Ammon's horn (tissue), 1 donor: ENCODE measurements at regions not wholly inside any gene's neighbourhood (a gene's known extent, or its start where the extent isn't known, plus 50 kb on each side); places are given as distances from the start of the nearest gene placed in this dataset.
"Not testable (repeated sequence)": the region's sequence is repeated elsewhere in the genome, so short reads cannot be mapped to it uniquely, and the experiment has no call there.

Experiments
- DNase-seq: peaks from one replicate; pipeline ENCODE4 v3.0.0-alpha.2; 2016; ENCODE audit warnings: low spot score

- no peak for DNase-seq
Measured at GRCh38 chr17:77526259-77526711, 385.5 kb downstream of the SEC14L1 start.

GRCh38 chr17:77526728-77527350 lies 386.1 kb downstream of the SEC14L1 start:
- peak; percentile 54 for DNase-seq

DNA sequence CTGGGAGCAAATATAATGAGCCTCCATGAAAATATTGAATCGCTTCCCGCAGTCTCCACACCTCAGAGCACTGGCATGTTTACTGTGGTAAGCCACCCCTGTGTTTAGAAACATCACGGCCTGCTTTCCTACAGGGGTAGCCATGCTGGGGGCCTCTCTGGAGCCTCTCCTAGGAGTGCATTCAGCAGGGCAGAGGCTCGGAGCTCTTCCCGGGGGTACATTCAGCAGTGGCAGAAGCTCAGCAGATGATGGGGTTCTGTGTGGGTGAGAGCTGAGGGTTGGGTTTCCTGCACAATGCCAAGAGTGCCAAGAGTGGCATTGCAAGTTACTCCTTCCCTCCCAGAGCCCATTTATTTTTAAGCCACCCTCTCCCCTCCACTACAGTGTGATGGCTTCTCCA lies 386.6 kb downstream of the SEC14L1 start:
- DNase-seq = peak; percentile 59

DNA sequence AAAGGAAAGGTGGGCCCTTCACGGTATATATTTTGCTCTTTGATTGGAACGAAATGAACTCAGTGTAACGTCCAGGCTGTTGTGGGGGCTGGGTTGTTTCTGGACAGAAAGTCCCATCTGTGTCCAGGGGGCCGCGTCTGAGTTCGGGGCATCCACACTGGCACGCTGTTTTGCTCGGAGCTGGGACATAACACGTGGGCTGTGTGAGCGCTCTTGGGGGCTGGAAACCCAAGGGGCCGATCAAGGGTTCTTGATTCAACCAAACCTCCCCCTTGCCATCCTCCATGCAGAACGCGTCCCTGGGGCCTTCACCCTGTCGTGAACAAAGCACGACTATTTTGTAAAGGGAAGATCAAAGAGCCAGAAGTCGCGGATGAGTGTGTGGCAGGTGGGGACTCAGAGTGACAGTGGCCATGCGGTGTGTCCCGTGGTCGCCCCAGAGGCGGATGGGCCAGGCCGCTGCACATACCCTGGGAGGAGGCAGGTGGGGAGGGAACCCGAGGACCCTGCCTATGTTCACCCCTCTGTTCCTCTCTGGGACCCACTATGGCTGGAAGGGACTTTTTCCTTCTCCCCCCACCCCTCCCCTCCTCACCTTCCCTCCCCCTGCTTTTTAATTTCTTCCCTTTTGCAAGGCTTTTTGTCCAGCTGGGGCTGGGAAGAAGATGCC lies 387.2 kb downstream of the SEC14L1 start:
- no peak for DNase-seq

DNA sequence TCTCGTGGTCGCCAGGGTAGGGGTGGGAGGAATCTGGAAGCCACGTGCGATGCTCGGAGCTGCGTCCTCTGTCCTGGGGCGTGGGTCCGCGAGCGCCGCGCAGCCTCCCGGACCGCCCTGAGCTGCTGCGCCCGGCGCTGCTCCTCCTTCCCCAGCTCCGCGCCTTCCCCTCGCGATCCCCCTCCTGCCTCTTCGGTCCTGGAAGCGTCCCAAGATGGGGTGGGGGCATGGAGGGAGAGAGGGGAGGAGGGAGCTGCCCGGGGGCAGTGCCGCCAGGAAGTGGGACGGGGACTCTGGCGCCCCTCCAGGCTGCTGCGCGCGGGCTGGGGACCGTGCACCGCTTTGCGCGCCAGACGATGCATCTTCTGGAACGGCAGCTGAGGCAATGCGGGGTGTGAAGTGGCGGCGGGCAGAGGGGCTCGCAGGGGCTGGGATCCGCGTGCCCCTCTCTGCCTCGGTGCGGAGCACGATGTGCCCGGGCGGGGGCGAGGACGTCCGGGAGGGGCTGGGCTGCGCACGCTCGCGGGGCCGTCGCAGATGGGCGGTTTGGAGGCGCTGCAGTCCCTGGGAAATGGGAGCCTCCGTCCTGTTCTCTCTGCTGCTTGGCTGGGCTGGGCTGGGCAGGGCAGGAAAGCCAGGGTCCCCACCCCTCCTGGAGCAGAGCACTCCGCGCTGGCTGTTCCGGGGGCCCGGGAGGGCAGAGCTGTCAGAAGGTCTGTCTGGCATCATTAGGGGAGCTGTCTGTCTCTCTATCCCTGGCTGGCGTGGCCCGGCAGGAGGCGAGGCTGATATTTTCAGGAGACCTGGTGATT lies 388.0 kb downstream of the SEC14L1 start:
- DNase-seq = peak; percentile 46

DNA sequence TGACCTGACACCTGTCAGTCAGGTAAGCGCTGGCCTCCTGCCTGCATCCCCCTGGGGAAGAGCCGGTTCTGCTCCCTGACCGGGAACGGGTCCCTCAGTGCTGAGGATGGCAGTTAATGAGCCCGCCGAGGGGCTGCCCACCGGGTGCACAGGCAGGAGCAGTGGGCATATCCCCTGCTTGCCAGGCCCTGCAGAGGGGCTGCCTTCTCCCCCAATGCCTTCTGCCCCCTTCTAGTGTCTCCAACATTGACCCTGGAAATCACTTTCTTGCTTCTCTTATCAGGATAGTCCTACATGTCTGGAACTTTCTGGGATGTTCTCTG lies 388.5 kb downstream of the SEC14L1 start:
- DNase-seq = no peak

DNA sequence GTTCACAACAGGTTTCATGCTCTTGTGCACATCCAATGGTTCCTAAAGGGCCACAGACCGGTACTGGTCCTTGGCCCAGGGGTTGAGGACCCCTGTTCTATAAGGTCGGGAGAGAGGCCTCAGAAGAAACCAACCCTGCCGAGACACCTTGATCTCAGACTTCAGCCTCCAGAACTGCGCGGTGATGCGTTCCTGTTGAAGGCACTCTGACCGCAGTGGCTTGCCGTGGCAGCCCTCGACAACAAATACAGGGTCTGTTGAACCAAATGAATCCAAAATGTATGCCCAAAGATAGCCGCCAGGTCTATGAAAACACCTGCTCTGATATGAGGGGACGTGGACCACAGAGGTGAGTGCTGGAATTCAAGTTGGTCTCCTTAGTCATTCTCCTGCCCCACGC lies 389.8 kb downstream of the SEC14L1 start:
- no peak for DNase-seq

GRCh38 chr17:77531002-77531401 lies 390.2 kb downstream of the SEC14L1 start:
- no peak for DNase-seq

- no peak for DNase-seq
Measured at GRCh38 chr17:77531641-77532040, 390.9 kb downstream of the SEC14L1 start.

- DNase-seq = not testable (repeated sequence)
Measured at GRCh38 chr17:77533697-77534096, 392.9 kb downstream of the SEC14L1 start.

- no peak for DNase-seq
Measured at GRCh38 chr17:77534137-77534536, 393.4 kb downstream of the SEC14L1 start.

DNA sequence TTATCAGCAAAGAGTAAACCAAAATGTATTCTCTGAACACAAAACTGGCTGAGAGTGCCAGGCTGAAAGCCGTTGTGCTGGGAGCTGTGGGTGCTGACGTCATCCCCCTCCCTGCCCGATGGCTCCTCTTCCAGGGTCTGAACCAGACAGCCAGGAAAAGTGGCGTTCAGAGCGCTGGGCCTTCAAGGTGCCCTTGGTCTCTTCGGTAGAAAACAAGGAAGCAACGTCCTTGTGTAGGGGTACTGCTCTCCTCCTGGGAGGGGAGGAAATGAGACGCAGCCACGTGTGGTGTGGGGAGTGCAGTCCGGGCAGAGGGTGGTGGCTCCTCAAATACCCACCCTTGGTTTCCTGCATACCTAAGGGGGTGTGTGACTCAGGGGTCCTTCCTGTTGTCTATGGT lies 394.7 kb downstream of the SEC14L1 start:
- DNase-seq = no peak

DNA sequence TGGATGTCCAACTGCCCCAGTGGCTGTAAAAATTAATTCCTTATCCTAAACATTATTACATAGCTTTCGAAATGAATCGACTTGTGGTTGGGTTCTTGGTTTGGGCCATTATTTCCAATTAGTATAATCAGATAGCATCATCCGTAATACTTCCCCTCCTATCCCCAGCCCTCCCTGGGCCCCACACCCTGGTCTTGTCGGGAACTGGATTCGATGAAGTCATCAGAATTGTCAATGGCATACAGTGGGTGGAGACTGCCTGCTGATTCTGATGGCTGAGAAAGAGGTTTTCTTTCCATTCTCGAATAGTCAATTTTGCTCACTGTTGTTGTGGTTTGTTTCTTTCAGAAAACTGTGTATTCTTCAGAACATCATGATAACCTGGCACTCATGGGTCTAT lies 395.1 kb downstream of the SEC14L1 start:
- DNase-seq = no peak

GRCh38 chr17:77537566-77537965 lies 396.8 kb downstream of the SEC14L1 start:
- DNase-seq = no peak

DNA sequence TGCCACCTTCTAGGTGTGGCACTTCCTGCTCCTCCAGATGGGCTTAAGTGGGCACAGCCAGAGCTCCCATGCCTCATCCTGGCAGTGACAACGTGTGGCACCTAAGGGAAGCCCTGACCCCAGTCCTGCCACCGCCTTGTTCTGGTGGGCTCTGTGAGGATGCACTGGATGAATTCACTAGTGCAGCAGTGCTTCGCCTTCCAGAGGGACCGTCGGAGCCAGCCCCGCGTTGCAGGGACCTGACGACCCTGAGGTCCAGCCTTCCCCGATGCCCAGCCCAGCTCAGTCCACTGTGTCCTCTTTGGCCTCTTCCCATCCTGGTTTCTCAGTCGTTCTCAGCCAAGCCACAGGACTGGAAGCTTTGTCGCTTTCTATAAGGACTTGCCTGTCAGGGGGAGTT lies 399.8 kb downstream of the SEC14L1 start:
- DNase-seq = no peak

- no peak for DNase-seq
Measured at GRCh38 chr17:77540975-77541374, 400.2 kb downstream of the SEC14L1 start.

- no peak for DNase-seq
Measured at GRCh38 chr17:77542011-77542410, 401.2 kb downstream of the SEC14L1 start.

DNA sequence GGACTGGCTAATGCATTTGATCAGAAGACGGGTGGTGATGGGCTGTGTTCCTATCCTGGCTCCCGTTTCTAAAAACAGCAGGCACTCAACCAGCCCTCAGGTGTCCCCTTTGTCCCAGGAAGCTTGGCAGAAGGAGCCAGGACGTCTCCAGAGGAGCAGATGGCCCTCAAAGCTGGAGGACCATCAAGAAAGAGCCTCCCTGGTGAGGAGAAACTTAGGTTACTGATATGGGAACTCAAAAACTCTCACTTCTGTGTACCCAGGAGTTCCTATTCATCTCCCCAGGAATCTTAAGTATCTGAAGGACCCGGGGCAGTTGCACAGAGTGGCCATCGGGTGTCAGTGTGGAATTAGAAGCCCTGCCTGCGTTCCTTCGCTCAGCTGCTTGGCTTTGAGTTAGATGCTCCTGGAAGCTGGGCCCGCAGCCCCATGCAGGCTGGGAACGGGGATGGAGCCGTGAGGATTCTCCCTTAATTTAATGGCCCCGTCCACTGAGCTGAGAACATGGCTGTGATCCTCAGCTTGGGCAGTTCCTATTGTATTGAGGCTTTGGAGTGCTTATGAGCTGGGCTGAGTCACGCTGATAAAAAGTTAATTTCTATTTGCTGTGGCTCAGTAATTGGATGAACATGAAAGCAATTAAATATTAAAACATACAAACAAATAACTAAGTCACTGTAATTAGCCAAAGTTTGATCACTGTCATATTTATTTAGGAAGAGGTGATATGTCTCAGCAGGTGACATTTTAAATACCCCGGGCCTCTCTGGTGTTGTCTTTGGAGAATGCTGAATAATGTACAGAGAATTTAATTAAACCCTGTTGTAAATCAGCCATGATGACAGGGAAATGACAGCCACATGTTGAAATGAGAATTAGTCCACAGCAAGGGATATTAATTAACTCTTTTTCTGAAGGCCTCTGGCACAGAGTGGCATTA lies 402.1 kb downstream of the SEC14L1 start:
- DNase-seq = peak; percentile 94

DNA sequence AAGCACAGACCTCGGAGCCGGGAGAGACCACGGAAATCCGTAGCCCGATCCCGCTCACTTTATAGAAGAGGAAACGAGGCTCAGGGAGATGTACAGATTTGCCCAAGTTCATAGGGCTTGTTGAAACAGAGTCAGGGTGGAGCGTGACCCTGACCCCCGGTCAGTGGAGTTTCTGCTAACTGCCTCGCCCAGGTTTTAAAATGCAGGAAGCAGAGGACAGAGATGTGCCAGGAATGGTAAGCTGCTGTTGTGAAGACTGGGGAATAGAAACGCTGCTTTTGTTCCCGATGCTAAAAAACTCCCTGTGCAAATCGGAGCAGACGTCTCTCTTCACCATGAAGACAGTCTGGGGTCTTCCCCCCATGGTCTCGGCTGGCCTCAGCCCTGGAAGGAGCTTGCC lies 403.0 kb downstream of the SEC14L1 start:
- DNase-seq = no peak

- DNase-seq = no peak
Measured at GRCh38 chr17:77544347-77545110, 403.8 kb downstream of the SEC14L1 start.

DNA sequence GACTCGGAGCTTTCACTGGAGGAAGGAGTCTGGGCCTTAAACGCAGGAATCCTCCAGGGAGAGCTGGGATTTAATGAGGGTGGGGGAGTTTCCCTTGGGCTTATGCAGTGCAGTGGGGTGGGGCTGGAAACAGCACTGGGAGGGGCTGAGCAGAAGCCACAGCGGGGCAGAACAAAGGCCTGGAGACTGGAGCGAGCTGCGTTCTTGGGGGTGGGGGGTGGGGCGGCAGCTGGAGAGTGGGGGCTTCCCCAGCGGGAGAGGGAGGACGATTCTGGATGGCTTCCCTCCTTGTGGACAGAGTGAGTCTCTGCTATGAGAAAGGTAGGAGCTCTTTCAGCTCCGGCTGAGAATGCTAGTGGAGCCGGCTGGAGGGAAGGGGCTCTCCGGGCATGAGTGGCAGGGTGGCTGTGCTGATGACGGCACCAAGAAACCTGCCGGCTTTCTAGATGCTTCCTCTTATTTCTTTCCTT lies 406.0 kb downstream of the SEC14L1 start:
- DNase-seq = no peak
